ENCODE measurements at regions not wholly inside any gene's neighbourhood (a gene's known extent, or its start where the extent isn't known, plus 50 kb on each side); places are given as distances from the start of the nearest gene placed in this dataset.

DNA sequence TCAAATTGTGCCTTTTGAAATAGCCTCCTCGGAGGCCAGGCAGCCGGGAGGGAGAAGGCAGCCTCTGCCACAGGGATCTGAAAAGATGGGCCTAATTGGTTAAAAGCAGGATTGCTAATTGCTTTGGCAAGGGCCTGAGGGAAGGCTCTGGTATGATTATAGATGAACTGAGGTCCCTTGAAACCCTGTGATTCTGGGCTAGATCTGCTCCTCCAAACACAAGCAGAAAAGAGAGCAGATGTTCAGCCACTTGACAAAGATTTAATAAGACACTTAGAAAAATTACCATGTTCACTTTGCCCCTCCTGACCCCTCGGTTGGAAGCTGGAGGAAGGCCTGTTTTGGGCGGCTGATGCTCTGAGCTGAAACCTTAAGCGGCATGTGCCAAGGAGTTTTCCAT is 209.5 kb upstream of the MPHOSPH6 start:
- Mint-ChIP-seq H3K4me1 (ENCODE audit: low read depth) (no peaks in the 10 kb centered on the region), H3K27ac (no peak overlapping the region), H3K27me3 (ENCODE audit: low read depth) (no peaks in the 10 kb centered on the region), H3K9me3 (no peaks in the 10 kb centered on the region), H3K36me3 (ENCODE audit: low read depth) (no peaks in the 10 kb centered on the region), H3K4me3 (no peak overlapping the region)
- no peak for DNase-seq (ENCODE audit: low spot score)

DNA sequence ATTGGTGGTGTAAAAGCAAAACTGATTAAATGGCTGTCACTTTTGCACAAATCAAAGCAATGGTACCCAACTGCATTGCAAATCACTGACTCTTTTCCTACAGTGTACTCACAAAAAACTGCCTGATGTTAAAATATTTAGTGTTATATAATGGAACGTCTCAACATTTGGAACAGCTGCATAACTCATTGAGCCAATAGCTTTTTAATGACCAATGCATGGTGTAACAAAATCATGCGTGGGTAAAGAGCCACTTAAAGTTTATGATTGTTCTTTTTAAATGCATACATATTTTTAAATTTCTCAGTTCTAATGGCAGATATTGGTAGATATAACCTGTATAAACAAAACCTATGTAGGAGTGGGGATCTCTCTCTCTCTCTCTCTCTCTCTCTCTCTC is 204.0 kb upstream of the MPHOSPH6 start:
- no peaks in the 10 kb centered on the region for H3K27me3 Mint-ChIP-seq (ENCODE audit: low read depth)
- H3K36me3 Mint-ChIP-seq (ENCODE audit: low read depth), result no peaks in the 10 kb centered on the region
- no peaks in the 10 kb centered on the region for H3K9me3 Mint-ChIP-seq
- DNase-seq (ENCODE audit: low spot score), result no peak
- H3K4me1 Mint-ChIP-seq (ENCODE audit: low read depth), result no peaks in the 10 kb centered on the region
- no peak overlapping the region for H3K27ac Mint-ChIP-seq
- no peak overlapping the region for H3K4me3 Mint-ChIP-seq

DNA sequence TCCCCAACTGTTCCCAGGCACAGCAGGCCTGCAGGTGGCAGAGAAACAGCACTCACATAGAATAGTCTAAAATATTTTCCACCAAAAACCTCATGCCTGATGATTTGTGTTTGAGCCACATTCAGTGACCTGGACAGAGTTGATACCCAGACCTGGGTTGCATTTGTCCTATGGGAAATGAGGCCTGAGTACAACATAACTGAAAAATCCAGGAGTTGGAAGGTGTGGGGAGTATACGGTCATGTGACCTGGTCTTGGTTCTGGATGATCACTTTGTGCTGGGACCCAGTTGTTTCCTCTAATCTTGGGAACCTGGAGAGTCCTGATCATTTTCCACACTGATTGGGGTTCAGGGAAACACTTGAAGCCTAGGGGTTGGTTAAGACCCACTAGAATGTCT is 200.3 kb upstream of the MPHOSPH6 start:
- H3K4me1 Mint-ChIP-seq (ENCODE audit: low read depth), result no peaks in the 10 kb centered on the region
- no peak overlapping the region for H3K4me3 Mint-ChIP-seq
- peaks cover 2% of the 10 kb centered on the region for H3K27me3 Mint-ChIP-seq (ENCODE audit: low read depth)
- no peak for DNase-seq (ENCODE audit: low spot score)
- H3K36me3 Mint-ChIP-seq (ENCODE audit: low read depth), result no peaks in the 10 kb centered on the region
- no peaks in the 10 kb centered on the region for H3K9me3 Mint-ChIP-seq
- no peak overlapping the region for H3K27ac Mint-ChIP-seq

DNA sequence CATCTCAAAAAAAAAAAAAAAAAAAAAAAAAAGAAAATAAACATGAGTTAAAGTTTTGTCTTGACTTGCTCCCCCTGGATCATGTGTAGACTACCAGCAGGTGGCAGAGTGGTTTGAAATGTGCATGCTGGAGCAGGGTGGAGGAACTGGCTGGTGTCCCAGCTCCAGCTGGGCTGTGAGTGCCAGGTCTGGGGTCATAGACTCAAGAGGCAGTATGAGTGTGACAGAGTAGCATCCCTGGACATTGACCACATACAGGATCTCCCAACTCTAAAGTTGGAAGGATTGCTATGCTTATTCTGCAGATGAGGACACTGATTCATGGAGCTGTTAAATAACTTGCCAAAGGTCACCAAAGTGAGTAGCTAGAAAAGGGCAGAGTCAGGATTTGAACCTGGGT is 198.0 kb upstream of the MPHOSPH6 start:
- no peak for DNase-seq (ENCODE audit: low spot score)
- peaks cover 2% of the 10 kb centered on the region for H3K27me3 Mint-ChIP-seq (ENCODE audit: low read depth)

DNA sequence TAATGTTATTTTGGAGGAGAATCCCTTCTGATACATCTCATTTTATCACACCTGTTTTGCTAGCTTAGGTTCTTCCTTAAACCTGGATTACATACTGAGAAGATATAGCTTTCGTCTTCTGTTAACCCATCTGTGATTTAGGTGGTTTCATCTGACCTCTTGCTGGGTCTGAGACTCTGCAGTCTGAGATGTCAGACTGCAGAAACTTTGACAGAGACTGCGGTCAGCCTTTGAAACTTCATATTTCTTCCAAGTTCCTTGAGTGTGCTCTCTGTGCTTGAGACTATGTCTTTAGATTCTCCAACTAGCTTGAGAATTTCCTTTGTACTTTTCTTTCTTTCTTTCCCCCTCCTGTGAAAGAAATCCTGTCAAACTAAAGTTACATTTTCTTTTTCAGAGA is 196.4 kb upstream of the MPHOSPH6 start:
- Mint-ChIP-seq H3K36me3 (ENCODE audit: low read depth) (no peaks in the 10 kb centered on the region), H3K4me3 (no peak overlapping the region), H3K27me3 (ENCODE audit: low read depth) (peaks cover 2% of the 10 kb centered on the region), H3K4me1 (ENCODE audit: low read depth) (no peaks in the 10 kb centered on the region), H3K27ac (no peak overlapping the region), H3K9me3 (no peaks in the 10 kb centered on the region)
- DNase-seq (ENCODE audit: low spot score), result no peak

More for the DNA sequence above, 198.0 kb upstream of the MPHOSPH6 start:
- no peak overlapping the region for H3K27ac Mint-ChIP-seq
- no peaks in the 10 kb centered on the region for H3K9me3 Mint-ChIP-seq
- no peaks in the 10 kb centered on the region for H3K36me3 Mint-ChIP-seq (ENCODE audit: low read depth)
- no peaks in the 10 kb centered on the region for H3K4me1 Mint-ChIP-seq (ENCODE audit: low read depth)
- no peak overlapping the region for H3K4me3 Mint-ChIP-seq

DNA sequence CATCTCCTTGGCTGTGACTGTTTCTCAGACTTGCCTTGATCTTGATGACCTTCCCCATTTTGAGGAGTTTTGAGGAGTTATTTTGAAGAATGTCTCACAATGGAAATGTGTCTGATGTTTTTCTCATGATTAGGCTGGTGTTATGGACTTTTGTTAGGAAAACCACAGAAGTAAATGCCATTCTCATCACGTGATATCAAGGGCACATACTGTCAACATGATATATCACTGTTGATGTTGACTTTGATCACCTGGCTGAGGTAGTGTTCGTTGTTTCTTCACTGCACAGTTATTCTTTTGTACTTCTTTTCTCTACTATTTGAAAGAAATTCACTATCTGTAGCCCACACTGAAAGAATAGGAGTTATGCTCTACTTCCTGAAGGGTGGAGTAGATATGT is 194.7 kb upstream of the MPHOSPH6 start:
- Mint-ChIP-seq H3K4me1 (ENCODE audit: low read depth) (no peaks in the 10 kb centered on the region), H3K36me3 (ENCODE audit: low read depth) (no peaks in the 10 kb centered on the region), H3K4me3 (no peak overlapping the region), H3K9me3 (no peaks in the 10 kb centered on the region), H3K27ac (no peak overlapping the region), H3K27me3 (ENCODE audit: low read depth) (peaks cover 2% of the 10 kb centered on the region)
- no peak for DNase-seq (ENCODE audit: low spot score)

DNA sequence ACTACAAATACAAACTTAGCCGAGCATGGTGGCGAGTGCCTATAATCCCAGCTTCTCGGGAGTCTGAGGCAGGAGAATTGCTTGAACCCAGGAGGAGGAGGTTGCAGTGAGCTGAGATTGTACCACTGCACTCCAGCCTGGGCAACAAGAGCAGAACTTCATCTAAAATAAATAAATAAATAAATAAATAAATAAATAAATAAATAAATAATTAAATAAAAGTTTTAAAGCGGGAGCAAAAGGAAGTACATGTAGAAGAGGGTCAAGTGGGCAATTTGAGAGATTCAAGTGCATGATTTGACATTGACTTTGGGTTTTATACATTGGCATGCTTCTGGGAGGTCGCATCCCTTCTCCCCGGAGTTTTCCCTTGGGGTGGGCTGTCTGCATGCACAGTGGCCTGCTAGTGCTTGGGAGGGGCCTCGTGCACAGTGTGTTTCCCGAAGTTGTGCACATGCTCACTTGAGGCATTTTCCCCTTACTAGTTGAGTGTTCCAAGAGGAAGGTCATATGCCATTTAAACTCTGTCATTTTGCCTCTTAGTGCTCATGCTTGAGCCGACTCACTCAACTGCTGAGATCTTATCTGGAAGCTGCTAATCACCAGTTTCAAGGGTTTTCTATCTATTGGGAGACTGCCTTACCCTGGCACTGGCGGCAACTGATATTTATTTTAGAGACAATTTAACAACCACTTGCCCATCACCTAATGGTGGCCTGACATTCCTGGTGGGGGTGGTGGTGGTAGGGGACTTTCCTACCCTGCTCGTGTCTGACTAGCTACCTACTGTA is 193.2 kb upstream of the MPHOSPH6 start:
- Mint-ChIP-seq H3K27me3 (ENCODE audit: low read depth) (peaks cover 2% of the 10 kb centered on the region), H3K27ac (no peak overlapping the region), H3K4me3 (no peak overlapping the region), H3K36me3 (ENCODE audit: low read depth) (no peaks in the 10 kb centered on the region), H3K9me3 (no peaks in the 10 kb centered on the region), H3K4me1 (ENCODE audit: low read depth) (no peaks in the 10 kb centered on the region)
- no peak for DNase-seq (ENCODE audit: low spot score)

DNA sequence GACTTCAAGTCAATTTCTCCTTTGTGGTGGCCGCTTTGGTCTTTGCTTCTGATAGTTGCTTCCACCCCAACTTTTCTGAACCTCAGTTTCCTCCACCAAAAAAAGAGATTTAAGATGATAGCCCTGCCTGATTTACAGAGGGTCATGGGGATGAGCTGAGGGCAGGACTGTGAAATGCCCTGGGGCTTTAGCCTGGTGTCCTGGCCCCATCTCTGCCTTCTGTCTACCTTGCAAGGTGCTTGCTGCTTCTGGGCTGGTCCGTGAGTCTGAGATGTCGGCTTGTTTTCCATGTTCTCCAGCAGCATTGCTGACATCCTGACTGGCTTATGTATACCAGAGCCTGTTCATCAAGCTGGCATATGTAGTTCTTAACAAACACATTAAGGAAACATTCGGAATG is 191.9 kb upstream of the MPHOSPH6 start:
- H3K27ac Mint-ChIP-seq, result no peak overlapping the region
- no peaks in the 10 kb centered on the region for H3K27me3 Mint-ChIP-seq (ENCODE audit: low read depth)
- no peak overlapping the region for H3K4me3 Mint-ChIP-seq
- no peak for DNase-seq (ENCODE audit: low spot score)
- H3K4me1 Mint-ChIP-seq (ENCODE audit: low read depth), result no peaks in the 10 kb centered on the region
- no peaks in the 10 kb centered on the region for H3K9me3 Mint-ChIP-seq
- no peaks in the 10 kb centered on the region for H3K36me3 Mint-ChIP-seq (ENCODE audit: low read depth)

DNA sequence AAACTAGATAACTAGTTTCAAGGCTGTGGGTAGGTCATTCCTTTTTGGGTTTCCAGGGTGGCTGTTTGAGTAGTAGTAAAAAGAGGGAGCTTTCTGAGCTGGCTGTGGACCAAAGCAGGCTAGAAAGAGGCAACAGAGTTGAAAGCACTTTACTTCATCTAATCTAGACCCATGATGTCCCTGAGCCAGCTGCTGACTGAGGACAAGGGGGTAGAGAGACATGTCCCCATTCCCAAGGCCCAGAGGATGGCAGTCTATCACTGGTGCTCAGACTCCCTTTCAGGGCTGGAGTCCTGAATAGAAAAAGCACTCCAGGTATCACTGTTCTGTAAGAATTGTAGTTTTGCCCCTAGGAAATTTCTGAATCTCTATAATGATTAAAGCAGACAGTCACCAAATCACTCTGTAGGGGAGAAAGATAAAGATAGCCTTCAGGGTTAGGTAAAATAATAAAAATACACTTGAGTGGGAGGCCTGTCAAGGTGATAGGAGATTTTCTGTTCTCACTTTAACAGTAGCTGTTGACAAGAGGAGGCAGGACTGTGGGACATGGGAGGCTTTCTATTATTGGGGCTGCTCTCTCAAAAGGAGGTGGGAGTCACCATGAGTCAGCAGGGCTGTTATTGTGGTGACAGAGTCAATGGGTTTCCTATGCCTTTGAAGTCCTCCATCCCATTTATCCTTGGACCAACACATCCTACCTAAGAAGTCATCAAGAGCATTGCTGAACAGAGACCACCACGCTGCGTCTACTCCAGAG is 190.2 kb upstream of the MPHOSPH6 start:
- Mint-ChIP-seq H3K4me3 (no peak overlapping the region), H3K4me1 (ENCODE audit: low read depth) (no peaks in the 10 kb centered on the region), H3K27ac (no peak overlapping the region), H3K9me3 (no peaks in the 10 kb centered on the region), H3K27me3 (ENCODE audit: low read depth) (no peaks in the 10 kb centered on the region), H3K36me3 (ENCODE audit: low read depth) (no peaks in the 10 kb centered on the region)
- no peak for DNase-seq (ENCODE audit: low spot score)

DNA sequence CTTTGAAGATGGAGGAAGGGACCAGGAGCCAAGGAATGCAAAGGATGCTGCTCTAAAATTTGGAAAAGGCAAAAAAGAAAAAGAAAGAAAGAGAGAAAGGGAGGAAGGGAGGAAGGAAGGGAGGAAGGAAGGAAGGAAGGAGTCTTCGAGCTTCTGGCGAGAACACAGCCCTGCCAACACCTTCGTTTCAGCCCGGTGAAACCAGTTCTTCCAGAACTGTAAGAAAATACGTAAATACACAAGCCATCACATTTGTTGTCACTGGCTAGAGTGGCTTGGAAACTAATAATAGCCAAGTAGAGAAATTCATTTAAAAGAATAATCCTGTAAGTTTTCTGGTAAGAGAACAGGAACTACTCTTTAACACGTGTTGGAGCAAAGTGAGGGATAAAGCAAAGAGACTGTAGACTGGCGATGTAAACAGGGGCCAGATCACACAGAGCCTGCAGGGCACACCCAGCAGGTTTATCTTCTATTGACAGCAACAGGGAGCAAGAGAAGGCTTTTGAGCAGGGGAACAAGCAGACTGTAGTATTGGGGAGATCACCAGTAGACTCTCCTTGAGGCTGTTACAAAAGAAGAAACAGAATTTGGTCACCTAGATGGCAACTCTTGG is 188.7 kb upstream of the MPHOSPH6 start:
- Mint-ChIP-seq H3K27me3 (ENCODE audit: low read depth) (no peaks in the 10 kb centered on the region), H3K9me3 (no peaks in the 10 kb centered on the region), H3K4me3 (no peak overlapping the region), H3K4me1 (ENCODE audit: low read depth) (no peaks in the 10 kb centered on the region), H3K27ac (no peak overlapping the region), H3K36me3 (ENCODE audit: low read depth) (no peaks in the 10 kb centered on the region)
- no peak for DNase-seq (ENCODE audit: low spot score)

DNA sequence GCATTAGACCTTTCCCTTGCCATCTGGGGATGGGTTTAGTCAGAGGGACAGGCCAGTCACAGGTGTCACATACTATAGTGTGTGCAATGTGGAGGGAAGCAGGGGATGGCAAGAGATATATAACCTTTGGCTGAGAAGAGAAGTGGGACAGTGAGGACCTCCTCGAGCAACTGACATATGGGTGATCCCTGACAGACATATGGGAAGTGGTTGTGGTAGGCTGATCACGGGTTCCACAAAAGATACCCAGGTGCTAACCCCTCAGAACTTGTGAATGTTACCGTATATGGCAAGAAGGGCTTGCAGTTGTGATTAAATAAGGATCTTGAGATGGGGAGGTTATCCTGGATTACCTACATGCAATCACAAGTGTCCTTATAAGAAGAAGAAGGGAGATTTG is 188.1 kb upstream of the MPHOSPH6 start:
- H3K9me3 Mint-ChIP-seq, result no peaks in the 10 kb centered on the region

DNA sequence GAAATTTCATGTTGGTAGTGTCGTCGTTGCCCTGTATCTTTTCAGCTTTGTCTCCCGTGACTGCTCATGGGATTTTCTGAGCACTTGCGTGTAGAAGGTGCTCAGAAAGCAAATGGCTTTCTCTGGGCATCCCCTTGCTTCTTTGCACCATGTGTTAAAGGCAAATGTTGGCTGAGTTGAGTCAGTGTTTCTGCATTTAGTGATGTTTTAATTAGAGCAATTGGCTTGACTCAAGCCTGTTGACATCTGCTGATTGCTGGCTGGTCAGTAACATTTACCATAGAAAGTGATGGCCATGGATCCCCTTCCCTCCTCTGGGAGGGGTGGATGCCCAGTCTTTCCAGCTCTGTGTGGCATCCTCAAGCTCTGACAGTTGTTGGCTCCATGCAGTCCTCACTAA is 187.2 kb upstream of the MPHOSPH6 start:
- Mint-ChIP-seq H3K4me3 (no peak overlapping the region), H3K9me3 (no peaks in the 10 kb centered on the region), H3K36me3 (ENCODE audit: low read depth) (no peaks in the 10 kb centered on the region), H3K27me3 (ENCODE audit: low read depth) (no peaks in the 10 kb centered on the region), H3K27ac (no peak overlapping the region), H3K4me1 (ENCODE audit: low read depth) (no peaks in the 10 kb centered on the region)
- no peak for DNase-seq (ENCODE audit: low spot score)

More for the DNA sequence above, 188.1 kb upstream of the MPHOSPH6 start:
- DNase-seq (ENCODE audit: low spot score), result no peak
- no peaks in the 10 kb centered on the region for H3K27me3 Mint-ChIP-seq (ENCODE audit: low read depth)
- no peak overlapping the region for H3K27ac Mint-ChIP-seq
- no peaks in the 10 kb centered on the region for H3K36me3 Mint-ChIP-seq (ENCODE audit: low read depth)
- H3K4me1 Mint-ChIP-seq (ENCODE audit: low read depth), result no peaks in the 10 kb centered on the region
- no peak overlapping the region for H3K4me3 Mint-ChIP-seq

DNA sequence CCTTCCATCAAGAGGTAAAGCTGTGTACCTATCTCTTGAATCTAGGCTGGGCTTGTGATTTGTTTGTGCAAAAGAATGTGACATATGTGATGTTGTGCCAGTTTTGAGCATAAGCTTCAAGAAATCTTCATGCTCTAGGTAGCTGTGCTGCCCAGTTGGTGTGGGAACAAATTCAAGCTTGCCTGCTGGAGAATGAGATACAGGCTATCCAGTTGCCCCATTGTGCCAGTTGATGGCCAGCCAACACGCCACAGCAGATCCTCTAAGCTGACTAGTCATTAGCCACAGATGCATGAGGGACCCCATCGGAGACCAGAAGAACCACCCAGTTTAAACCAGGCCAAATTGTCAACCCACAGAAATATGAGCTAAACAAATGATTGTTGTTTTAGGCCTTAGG is 180.5 kb upstream of the MPHOSPH6 start:
- Mint-ChIP-seq H3K27ac (no peak overlapping the region), H3K4me1 (ENCODE audit: low read depth) (no peaks in the 10 kb centered on the region), H3K9me3 (no peaks in the 10 kb centered on the region), H3K4me3 (no peak overlapping the region), H3K36me3 (ENCODE audit: low read depth) (no peaks in the 10 kb centered on the region), H3K27me3 (ENCODE audit: low read depth) (no peaks in the 10 kb centered on the region)
- DNase-seq (ENCODE audit: low spot score), result no peak

DNA sequence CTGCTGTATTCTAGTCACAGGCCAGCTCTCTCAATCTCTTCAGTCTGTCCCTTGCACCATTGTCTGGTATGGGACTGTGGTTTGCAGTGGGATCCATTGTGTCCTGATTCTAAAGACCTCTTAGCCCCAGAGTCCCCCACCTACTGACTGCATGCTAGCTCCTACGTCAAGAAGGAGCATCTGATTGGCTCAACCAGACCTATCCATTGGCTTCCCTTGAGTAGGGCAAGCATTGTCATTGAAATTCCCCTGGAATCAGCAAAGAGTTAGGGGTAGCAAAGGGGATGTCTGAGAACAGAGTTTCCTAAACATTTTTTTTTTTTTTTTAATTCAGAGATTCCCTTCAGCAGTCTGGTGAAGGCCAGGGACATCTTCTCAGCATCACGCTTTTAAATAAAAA is 175.3 kb upstream of the MPHOSPH6 start:
- Mint-ChIP-seq H3K27me3 (ENCODE audit: low read depth) (peaks cover 2% of the 10 kb centered on the region), H3K9me3 (no peaks in the 10 kb centered on the region), H3K27ac (no peak overlapping the region), H3K4me1 (ENCODE audit: low read depth) (no peaks in the 10 kb centered on the region), H3K36me3 (ENCODE audit: low read depth) (no peaks in the 10 kb centered on the region), H3K4me3 (no peak overlapping the region)
- DNase-seq (ENCODE audit: low spot score), result no peak
